ENCODE measurements at regions not wholly inside any gene's neighbourhood (a gene's known extent, or its start where the extent isn't known, plus 50 kb on each side); places are given as distances from the start of the nearest gene placed in this dataset.

DNA sequence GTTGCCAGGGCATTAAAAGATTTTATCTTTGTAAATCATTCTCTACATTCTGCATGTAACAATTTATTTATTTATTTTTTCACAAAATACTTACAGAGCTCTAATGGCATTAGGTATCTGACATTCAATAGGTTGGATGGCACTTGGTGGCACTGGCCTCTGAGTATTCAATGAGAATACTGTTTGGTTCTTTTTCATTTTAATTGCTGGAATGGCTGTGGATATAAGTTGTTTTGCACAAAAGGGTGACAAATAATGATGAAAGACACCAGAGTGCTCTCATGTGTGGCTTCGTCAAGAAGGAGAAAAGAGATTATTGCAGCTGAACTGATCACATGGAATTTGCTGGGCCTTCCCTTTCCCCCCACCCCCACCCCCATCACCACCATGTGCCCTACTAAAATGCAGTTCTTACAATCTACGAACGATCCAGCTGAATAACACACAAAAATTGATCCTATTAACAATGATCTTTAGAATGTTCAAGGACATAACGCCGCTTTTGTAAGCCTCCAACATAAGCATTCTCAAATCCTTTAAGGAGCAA, 195.2 kb upstream of the POU3F2 start:
- DNase-seq (ENCODE audit: low spot score), result no peak

DNA sequence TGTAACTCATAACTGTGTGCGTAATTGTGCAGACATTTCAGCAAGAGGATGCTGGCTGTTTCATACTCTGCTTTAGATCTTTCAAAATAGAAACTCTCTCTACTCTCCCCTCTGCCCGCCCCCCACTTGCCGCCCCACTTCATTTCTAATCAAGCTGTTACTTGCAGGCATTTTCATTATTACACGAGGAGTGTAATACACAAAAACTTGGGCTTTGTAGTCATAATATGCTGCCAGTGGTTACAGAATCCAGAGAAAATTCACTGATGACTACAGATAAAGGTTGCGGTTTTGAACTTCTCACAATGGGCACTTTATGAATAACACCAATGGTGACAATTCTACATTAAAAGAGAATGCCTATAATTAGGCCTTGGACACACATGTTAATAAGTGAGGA, 194.0 kb upstream of the POU3F2 start:
- no peak for DNase-seq (ENCODE audit: low spot score)

DNA sequence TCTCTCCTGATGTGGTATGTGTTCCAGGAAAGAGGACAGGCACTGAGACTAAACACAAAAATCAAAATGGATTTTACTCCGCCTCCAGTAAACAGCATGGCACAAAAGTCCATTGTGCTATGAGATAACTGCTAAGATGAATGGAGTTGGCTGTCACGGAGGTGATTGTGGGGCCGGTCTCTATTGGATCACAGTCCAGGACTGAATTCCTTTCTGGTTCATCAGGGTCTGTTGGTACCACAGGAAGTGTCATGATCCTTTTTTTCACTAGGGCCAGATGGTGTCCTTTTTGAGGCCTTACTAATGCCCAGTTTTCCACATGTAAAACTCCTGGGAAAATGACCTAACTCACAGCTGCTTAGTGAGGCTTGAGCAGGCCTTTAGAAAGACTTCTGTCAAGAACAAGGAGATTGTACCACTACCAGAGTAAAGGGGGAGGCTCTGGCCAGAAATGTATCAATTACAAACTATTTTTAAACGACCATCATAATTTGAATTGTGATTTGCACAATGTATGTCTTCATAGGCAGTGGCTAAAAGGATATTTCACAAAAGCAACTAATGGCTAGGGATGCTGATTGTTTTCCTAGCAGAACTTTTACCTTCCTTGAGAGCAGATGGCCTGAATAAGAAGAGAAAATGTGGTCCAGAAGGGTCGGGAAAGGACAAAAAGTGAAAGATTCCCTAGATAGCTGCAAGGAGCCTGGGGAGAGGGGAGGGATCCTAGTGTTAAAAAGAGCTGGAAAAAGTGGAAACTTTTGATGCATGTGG, 192.2 kb upstream of the POU3F2 start:
- DNase-seq (ENCODE audit: low spot score), result no peak

DNA sequence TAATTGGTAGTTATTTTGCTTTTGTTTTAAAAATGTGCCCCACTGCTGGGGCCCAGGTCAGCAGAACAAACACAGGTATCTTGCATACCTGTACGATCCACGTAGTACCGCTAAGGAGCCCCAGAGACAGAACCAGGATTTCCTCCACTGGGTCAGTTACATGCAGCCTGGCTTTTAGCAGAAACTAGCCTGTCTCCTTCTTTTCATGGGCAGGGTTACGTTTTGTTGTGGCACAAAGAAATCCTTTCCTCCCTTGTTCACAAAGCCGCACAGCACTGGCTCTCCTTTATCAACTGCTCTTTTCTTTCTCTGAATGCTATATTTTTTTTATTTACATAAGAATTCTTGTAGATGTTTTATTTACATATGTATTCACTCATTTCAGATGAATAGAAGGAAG, 190.3 kb upstream of the POU3F2 start:
- DNase-seq (ENCODE audit: low spot score), result no peak

DNA sequence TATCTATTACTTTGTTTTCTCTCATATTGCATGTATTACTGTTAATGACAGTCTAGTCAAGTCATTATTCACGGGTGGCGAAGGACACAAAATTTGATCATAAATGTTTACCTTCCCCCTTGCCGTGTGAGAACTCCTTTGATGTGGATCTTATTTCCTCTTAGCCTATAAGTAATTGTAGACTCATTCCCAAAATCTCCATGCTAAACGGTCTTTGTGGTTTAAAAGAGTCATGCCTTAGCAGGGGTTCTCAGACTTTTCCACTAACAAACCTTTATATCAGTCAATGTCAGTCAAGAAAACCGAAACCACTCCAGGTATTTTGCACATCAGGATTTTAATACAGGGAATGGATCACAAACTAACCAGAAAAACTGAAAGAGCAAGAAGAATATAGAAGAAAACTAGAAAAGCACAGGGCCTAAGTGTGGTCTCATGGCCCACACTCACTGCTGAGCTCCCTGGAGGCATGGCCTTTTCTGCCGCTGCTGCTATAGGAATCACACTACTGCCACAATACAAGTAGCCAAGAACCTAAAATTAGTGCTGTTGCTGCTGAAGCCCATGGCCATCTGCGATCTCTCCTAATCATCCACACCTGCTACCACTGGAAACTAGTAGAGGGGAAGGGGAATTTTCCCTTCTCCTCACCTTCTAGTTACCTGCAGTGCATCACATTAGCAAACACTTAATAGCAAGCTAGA, 186.0 kb upstream of the POU3F2 start:
- DNase-seq (ENCODE audit: low spot score), result no peak

DNA sequence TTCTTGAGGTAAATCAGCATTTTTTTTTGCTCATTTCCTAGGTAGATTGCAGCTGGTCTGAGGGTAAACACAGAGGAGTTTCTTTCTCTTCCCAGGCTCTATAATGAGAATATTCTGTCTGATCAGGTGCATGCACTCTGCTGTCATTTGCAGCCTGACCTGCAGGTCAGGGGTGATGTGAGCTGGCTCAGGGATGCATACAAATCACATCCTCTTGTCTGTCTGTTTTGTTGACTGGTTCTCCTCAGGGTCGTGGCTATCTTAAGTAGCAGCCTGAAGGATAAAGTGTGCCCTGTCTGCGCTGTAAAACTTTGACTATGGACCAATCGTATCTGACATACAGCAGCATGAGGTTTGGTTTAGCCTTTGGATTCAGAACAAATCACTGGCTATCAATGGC, 183.4 kb upstream of the POU3F2 start:
- DNase-seq (ENCODE audit: low spot score), result no peak

DNA sequence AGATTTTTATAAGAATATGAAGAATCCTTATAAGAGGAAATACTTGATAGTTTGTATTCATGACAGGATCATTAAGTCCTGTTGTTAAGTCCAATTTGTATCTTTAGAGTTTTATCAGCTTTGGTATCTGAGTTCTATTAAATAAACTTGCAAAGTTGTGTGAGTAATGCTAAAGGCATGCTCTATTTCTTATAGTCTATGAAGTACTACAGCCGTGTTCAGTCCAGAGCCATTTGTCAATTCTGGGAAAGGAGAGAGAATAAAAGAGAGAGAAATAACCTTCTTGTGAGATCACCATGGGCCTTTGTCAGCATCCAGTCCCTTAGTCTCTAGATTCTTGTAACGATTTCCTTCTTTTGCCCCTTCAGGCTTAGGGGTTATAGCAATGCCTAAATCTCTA, 181.2 kb upstream of the POU3F2 start:
- no peak for DNase-seq (ENCODE audit: low spot score)

DNA sequence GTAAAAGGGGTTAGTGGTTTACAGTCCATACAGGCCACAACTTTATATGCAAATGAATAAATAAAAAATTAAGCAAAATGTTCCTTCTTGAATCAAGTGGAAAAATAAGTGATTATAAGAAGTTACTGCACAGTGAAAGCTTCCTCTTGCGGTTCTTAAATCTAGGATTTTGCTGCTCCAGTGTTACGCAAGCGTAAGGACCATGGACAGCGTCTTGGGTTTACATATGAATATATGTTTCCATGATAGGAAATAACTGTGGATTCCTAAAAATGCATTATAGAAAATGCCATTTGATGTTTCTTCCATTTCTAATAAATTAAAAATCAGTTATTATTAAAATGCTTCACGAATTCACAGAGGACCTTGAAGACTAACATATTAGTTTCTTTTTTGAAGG, 176.6 kb upstream of the POU3F2 start:
- DNase-seq (ENCODE audit: low spot score), result no peak

DNA sequence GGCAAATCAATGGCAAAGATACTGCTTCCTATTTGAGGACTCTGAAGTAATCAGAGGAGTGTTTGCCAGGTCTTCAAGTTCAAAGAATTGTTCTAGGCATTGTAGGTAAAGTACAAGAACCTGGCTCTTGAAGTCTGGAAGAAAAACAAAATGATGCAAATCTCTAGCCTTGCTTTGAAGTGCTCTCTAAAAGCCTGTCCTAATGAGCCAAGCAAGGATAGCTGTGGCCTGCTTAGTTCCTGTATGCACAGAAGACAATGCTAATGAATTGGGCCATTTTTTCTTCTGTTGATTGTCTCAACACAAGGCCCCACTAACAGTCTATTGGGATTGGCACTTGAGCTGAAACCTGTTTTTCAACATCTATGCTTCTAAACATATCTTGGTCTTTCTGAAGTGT, 165.0 kb upstream of the POU3F2 start:
- no peak for DNase-seq (ENCODE audit: low spot score)

DNA sequence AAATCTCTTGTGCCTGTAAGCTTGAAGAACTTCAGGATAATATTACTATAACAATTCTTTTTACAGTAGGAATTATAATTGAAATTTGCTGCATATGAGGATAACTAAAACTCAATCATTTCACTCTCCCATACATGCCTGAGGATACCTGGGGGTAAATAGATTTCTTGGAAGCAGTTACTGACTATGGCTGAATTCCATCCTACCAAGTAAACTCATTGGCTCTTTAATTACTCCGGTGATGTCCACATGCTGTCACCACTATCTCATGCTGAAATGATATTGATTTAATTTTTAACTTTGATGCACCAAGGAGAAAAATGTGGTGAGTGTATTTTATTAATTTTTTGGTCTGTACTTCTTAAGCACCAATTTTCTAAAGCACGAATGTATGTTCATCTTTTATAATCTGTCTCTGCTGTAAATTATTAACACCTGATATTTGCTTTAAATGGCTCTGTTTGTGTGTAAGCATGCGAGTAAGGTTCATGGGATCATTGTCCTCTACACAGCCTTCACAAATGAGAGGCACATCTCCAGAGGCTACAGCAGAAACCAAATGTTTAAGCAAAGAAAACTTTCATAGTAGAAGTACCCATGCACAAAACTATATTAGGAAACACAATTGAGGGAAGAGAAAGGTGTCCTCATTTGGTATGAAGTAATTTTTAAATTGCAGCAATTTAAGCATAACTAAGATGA, 164.2 kb upstream of the POU3F2 start:
- DNase-seq (ENCODE audit: low spot score), result no peak

DNA sequence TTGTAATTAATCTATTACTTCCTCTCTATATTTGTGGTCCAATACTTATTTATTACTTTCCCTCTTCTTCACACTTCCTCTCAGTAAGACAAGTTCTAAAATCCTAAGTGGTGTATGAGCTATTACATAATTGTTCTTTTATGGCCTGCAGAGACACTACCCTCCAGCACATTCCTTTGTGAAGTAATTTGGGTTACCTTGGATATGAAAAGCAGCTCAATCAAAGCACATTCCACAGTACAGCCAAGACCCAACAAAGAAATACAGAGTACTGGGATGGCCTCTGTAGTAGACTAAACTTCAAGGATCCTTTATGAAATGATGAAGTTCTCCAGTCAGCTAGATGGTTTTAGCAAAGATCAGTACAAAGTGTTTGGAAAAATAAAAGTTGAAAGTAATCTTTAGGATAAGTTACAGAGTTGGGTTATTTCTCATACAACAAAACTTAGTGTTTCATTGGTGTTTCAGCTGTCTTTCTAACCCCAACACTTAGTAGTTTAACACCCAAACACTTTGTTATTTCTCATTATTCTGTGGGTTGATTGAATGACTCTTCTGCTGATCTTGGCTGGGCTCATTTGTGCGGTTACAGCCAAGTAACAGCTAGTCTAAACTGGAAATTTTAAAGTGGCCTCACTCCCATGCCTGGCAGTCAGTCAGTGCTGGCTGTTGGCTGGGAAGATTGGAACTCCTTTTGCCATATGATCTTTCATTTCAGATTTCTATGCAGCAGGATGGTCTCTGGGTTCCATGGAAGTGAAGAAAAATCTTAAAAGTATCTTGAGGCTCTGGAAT, 161.5 kb upstream of the POU3F2 start:
- no peak for DNase-seq (ENCODE audit: low spot score)

DNA sequence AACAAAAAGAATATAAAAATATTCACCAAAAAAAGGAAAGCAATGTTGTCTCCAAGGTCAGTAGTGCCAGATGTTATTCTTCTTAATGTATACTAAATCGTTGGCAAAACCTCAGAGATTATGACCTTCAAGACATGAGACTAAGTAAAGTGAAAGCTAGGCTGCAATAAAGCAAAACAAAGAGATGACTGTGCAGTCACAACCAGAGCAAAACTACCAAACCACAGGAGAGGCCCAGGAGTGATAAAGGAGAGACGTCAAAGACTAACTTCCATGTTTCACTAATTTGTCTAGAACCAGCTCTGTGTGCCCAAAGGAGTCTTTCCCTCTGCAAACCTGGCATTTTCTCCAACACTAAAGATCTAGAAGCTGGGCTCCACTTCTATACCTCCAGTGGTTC, 155.9 kb upstream of the POU3F2 start:
- DNase-seq (ENCODE audit: low spot score), result no peak

DNA sequence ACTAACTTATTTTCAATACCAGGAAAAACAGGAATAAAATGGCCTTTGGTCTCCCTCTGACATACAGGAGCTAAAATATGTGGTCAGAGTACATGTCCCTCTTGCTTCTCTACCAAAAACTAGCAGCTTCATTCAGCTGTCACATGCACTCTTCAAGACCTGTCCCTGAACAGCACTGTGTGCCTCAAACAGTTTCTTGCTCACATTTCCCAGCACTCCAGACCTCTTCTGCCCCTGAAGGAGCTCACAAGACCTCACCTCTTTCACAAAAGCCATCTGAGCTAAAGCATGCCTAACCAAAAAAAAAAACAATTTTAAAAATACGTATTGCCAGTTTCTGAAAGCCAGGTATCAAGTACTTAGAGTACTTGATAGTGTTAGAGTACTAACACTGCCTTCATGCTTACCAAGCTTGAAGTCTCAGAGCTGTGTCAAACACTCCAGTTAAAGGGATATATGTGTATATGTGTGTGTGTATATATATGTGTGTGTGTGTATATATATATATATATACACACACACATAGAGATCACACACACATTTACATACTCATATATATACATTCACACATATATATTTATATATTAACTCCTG, 148.3 kb upstream of the POU3F2 start:
- DNase-seq (ENCODE audit: low spot score), result no peak

DNA sequence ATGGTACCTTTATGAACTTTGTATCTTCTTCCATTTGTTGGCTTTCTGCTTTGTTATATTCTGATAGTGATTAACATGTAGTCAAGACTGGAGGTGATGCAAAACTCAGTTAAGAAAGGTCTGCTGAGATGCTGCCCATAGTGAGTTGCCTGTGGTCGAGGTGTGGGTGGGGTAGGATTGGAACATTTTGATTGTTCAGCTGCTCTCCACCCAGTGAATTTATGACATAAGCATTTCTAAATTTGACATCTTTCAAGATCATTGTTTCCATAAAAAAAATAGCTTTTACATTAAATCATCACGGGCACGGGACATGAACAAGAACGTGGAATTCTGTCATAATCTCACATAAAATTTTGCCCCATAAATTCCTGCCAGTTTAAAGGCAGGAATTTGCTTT, 146.6 kb upstream of the POU3F2 start:
- no peak for DNase-seq (ENCODE audit: low spot score)

DNA sequence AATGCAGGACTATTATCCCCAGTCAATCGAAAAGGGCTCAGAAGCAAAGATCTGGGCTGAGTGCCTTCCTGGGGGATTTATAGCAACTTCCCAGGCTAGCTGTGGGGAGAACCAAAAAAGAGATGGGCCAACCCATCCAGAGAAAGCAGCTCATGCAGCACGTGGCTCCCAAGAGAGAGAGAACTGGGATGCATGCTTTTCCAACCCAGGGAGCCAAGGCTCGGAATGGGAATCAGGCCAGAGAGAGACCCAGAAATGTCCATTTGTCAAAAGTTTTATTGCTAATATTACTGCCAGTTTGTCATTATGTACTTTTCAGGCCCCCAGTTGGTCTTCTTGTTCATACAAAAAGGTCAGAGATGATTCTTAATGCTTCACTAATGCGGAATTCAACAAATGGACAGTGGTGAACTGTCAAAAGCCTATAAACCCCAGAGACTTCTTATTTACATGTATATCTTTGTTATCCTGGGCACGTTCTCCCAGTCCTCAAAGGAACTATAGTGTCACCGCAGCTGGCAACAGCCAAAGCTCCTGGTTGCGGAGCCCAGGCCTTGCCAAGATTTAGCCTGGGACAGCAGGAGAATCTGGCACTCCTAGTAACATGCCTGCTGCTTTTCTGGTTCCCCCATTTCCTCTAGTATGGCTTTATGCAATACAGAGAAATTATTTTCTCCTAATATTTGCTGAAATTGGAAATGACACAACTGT, 139.1 kb upstream of the POU3F2 start:
- DNase-seq (ENCODE audit: low spot score), result no peak

DNA sequence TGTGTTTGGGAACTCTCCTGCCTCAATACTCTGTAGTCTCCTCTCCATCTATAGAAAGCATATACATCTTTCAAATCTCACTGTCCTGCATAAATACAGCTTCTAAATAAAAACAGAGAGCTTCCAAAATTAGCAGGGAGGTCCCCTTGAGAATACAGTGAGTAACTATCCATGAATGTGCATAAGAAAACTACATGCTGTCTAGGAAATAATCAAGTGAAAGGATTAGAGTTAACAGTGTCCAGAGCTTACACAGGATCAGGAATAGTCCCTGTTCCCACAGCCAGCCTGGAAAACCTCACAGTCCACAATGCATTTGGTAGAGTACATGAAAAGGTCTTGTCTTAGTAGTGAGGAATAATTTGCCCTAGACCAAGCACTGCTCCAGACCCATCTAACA, 123.0 kb upstream of the POU3F2 start:
- no peak for DNase-seq (ENCODE audit: low spot score)

DNA sequence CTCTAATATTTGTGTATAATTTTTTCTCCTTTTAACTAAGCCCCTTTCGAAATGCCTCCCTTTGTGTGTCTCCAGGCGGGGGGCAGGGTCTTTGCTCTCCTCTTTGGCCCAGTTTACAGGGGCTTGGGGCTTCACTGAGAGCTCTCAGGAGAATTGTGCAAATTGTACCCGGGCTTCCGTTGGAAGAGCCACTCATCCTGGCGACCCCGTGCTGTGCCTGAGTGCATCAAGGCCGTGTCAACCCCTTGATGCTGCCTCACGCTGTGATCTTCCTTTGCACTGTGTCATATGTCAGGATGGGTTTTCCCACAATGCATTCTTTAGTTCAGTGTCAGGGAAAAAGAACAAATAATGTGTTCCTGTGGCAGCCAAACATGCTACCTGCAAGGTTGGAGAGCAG, 118.0 kb upstream of the POU3F2 start:
- no peak for DNase-seq (ENCODE audit: low spot score)

DNA sequence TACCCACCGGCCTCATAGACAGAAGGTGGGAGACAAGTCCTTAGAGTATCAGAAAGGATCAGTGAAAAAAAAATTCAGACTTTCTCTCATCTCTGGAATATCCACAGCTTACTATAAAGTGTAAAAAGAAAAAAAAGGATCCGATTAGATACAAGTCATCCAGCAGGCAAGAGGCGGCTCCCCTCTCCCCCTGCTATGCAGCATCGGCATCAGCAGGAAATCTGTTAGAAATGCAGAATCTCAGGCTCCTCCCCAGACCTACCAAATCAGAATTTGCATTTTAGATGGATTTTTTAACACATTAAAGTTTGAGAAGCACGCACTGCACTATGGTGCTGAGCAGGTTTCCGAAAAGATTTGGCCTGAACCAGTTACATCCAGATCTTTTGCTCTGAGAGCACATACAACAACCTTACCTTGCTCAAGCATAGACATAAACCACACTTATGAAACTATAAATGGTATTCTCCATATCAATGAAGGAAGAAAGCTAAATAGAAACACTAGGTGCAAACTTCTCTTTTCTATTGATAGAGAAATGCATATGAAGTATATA, 117.0 kb upstream of the POU3F2 start:
- DNase-seq (ENCODE audit: low spot score), result no peak

DNA sequence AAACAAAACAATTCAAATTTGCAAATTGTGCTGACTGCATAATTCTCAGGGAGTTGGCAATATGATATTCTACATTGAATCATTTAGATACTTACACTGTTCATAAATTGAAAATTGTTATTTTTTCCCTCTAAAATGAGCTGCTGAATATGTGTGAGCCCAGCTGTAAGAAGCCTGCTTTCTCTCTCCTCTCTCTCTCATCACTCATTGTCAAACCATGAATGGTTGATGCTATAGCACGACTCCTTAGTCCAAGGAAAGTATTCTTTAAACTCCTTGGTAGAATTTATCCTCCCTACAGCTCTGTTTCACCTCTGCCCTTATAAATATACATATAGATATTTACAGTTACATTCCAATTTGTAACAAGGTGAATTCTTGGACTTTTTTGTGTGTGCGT, 116.4 kb upstream of the POU3F2 start:
- no peak for DNase-seq (ENCODE audit: low spot score)

DNA sequence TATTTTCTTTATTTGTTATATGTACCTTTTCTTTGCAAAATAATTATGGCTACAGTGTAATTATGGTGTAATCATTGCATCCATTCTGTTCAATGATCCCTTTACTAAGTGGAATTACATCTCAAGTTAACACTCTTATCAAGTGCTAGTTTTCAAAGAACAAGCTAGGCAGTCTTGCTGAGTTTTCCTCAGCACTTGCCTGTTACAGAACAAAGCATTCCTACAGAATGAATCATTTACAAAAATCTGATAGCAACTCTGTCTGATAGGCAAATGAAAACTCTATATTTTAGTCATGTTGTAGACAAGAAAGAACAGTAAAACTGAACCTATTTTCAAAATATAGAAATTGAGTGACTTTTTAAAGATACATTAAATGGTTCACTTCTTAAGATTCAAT, 109.8 kb upstream of the POU3F2 start:
- DNase-seq (ENCODE audit: low spot score), result no peak

DNA sequence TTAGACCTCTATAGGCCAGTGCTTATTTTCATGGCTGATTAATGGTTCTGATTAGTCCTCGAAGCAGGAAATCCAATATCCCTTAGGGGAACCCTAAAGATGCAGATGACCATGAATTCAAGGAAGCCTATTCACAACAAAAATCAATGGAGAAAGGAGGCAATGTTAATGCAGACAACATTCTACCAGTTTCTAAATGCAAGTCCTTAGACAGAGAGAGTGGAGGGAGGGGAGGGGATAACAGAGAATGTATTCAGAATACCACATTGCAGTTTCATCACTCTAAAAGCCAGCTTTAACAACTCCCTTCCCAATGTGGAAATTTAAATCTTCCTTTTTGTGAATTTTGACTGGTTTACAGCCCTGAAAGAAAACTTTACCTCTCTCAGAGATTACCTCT, 87.1 kb upstream of the POU3F2 start:
- DNase-seq (ENCODE audit: low spot score), result no peak
